ENCODE measurements at regions not wholly inside any gene's neighbourhood (a gene's known extent, or its start where the extent isn't known, plus 50 kb on each side); places are given as distances from the start of the nearest gene placed in this dataset.

DNA sequence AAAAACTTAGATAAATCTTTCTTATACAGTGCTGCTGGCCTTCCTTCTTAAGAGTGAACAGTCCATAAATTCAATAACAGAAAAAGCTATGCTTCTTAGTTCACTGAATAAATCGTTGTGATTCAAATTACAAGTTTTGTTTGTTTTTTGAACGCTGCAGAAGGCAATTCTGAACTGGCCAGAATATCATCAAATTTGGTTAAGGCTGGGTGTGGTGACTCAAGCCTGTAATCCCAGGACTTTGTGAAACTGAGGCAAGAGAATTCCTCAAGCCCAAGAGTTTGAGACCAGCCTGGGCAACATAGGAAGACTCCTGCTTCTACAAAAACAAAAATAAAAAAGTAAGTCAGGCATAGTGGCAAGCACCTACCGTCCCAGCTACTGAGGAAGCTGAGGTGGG, 111.2 kb upstream of the SLC39A10 start:
- H3K14ac ChIP-seq (ENCODE audit: insufficient read length), result no peak overlapping the region
- no peaks in the 10 kb centered on the region for H4K20me1 ChIP-seq (replicated peaks in 1 of 2; ENCODE audit: control insufficient read depth in 1 of 2, insufficient read depth in 2 of 2, low read length in 2 of 2)
- no peaks in the 10 kb centered on the region for H3K79me2 ChIP-seq (ENCODE audit: control insufficient read depth in 1 of 2, insufficient read depth in 2 of 2, low read length in 2 of 2)
- H3K79me1 ChIP-seq (ENCODE audit: low read depth, low read length), result no peaks in the 10 kb centered on the region
- no peak overlapping the region for H4K8ac ChIP-seq (ENCODE audit: extremely low read depth, insufficient read depth, low read length)
- H3K36me3 ChIP-seq (ENCODE audit: control insufficient read depth in 2 of 4, insufficient read depth in 4 of 4, low read length in 3 of 4), result no peaks in the 10 kb centered on the region
- H3K9ac ChIP-seq (replicated peaks in 1 of 4; ENCODE audit: extremely low read depth in 1 of 4, low read depth in 3 of 4, low read length in 3 of 4), result no peak overlapping the region
- peaks cover 0 to 3% (median 1%) of the 10 kb centered on the region in 4 experiments; a peak in 2 of 7 replicates for H3K4me1 ChIP-seq (replicated peaks in 1 of 4; ENCODE audit: control insufficient read depth in 3 of 4, insufficient read depth in 4 of 4, low read length in 3 of 4)
- no peak overlapping the region for H3K56ac ChIP-seq (replicated peaks; ENCODE audit: insufficient read length, low read depth, low read length)
- H2AFZ ChIP-seq (ENCODE audit: low read length), result no peak overlapping the region
- H2BK5ac ChIP-seq (ENCODE audit: low read depth, low read length), result no peak overlapping the region
- ChIA-PET CTCF (ENCODE audit: partially characterized antibody) (interaction anchor here (0.9 kb wide), 1 partner anchor 214 kb away, joined by 3 read pairs; no protein-coding TSS in a partner anchor), POLR2A (ENCODE audit: partially characterized antibody) (no interaction called here)
- no peak overlapping the region for H2BK120ac ChIP-seq (replicated peaks; ENCODE audit: low read depth, low read length)
- H4K5ac ChIP-seq (ENCODE audit: insufficient read length, low read depth, low read length), result no peak overlapping the region
- no peak overlapping the region for H4K91ac ChIP-seq (replicated peaks; ENCODE audit: insufficient read length, low read length)
- H3K23me2 ChIP-seq (ENCODE audit: low read depth, low read length), result no peaks in the 10 kb centered on the region
- peaks cover 4 to 8% of the 10 kb centered on the region in 2 experiments; a peak in 2 of 4 replicates for H3K9me3 ChIP-seq (ENCODE audit: insufficient read depth in 2 of 2, low read depth in 1 of 2, low read length in 1 of 2)
- no peak overlapping the region for H2AK5ac ChIP-seq (ENCODE audit: low read depth, low read length)
- no peak overlapping the region for H3K18ac ChIP-seq (ENCODE audit: extremely low read depth, low read length)
- H3K4me2 ChIP-seq (ENCODE audit: insufficient read depth in 1 of 2, low read depth in 2 of 2, low read length in 2 of 2), result no peak overlapping the region
- TF ChIP-seq, protein P1, sequence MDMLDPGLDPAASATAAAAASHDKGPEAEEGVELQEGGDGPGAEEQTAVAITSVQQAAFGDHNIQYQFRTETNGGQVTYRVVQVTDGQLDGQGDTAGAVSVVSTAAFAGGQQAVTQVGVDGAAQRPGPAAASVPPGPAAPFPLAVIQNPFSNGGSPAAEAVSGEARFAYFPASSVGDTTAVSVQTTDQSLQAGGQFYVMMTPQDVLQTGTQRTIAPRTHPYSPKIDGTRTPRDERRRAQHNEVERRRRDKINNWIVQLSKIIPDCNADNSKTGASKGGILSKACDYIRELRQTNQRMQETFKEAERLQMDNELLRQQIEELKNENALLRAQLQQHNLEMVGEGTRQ (IDR thresholded peaks at IDR 0.05; ENCODE audit: low read length), result no peak
- TF ChIP-seq JUND (IDR thresholded peaks at IDR 0.05; ENCODE audit: low read length), result no peak
- no peak for TF ChIP-seq BCL11A (IDR thresholded peaks at IDR 0.05; ENCODE audit: low read depth in 2 of 2, low read length in 2 of 2)
- TF ChIP-seq, protein P2, sequence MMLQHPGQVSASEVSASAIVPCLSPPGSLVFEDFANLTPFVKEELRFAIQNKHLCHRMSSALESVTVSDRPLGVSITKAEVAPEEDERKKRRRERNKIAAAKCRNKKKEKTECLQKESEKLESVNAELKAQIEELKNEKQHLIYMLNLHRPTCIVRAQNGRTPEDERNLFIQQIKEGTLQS (IDR thresholded peaks at IDR 0.05; ENCODE audit: insufficient read depth, low read depth, low read length), result no peak
- TF ChIP-seq PHF8 (conservative IDR thresholded peaks at IDR 0.05; ENCODE audit: low read depth, low read length), result no peak
- TF ChIP-seq POU5F1 (IDR thresholded peaks at IDR 0.05; ENCODE audit: low read depth, low read length), result no peak
- no peak for TF ChIP-seq TAF1 (IDR thresholded peaks at IDR 0.05; ENCODE audit: low read depth, low read length)
- no peak for TF ChIP-seq CEBPB (IDR thresholded peaks at IDR 0.05; ENCODE audit: low read depth, low read length)
- no peak for TF ChIP-seq SP2 (IDR thresholded peaks at IDR 0.05; ENCODE audit: low read length)
- no peak overlapping the region for H3K4me3 ChIP-seq (ENCODE audit: extremely low read depth in 1 of 4, insufficient read depth in 2 of 4, low read depth in 3 of 4, low read length in 4 of 4)
- no peak overlapping the region for H2BK15ac ChIP-seq (ENCODE audit: low read length)
- DNase-seq (ENCODE audit: low read depth in 1 of 2, low spot score in 2 of 2), result no peak
- no peak overlapping the region for H2BK20ac ChIP-seq (ENCODE audit: low read length)
- FAIRE-seq, result no peak
- H2BK12ac ChIP-seq (ENCODE audit: low read depth, low read length), result no peak overlapping the region
- H3K27me3 ChIP-seq (replicated peaks in 1 of 4; ENCODE audit: control insufficient read depth in 3 of 4, extremely low read depth in 1 of 4, insufficient read depth in 3 of 4, low read length in 3 of 4), result no peaks in the 10 kb centered on the region
- H3K23ac ChIP-seq (ENCODE audit: insufficient read length), result no peak overlapping the region
- WGBS, 2 experiments (ENCODE audit: extremely low coverage in 1 of 2, insufficient coverage in 1 of 2, insufficient read length in 1 of 2, insufficient replicate concordance in 2 of 2, low coverage in 1 of 2, low lambda C conversion rate in 2 of 2, missing lambda C conversion rate in 1 of 2), result 89% methylated on average over 3 of the region's 3 CpGs; no CpG with 5 or more reads in 1 of the 2 experiments
- no peak overlapping the region for H3K4ac ChIP-seq (replicated peaks; ENCODE audit: insufficient read length, low read depth, low read length)
- no peak overlapping the region for H3K27ac ChIP-seq (ENCODE audit: low read depth, low read length)
